NCI-H345 treated with DMSO at 0.1 percent for 48 hours (cell line): ENCODE measurements at regions not wholly inside any gene's neighbourhood (a gene's known extent, or its start where the extent isn't known, plus 50 kb on each side); places are given as distances from the start of the nearest gene placed in this dataset.

Source experiments
- DNase-seq: peaks from one replicate; lab custom pipeline; 2025; ENCODE audit not compliant: unreplicated experiment; lab: John Stamatoyannopoulos, UW

DNA sequence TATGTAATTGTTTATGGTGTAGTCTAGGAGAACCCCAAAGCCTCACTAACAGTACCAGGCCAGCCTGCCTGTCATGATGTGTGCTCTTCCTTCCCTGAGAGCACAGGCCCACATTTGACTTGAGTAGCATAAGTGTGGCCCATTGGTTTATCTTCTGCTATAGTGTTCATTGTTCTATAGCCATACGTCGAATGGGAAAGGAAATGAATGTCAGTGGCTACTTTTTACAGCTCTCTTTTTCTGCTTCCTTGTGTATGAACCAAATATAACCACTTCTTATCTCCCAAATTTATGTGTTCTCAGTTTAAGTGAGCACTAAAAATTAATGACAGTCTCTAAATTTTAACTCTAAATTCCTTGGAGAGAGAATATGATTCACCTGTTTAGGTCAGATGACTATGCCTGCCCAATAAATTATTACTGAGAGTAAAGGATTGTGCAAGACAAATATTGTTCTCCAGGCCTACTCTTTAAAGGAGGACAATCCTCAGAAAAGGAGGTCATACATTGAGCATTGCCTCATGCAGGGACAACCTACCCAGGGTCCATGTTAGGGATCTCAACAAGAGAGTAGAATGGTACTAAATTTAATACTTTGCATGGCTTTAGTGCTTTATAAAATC, 222.9 kb upstream of the ARHGAP20 start:
- DNase-seq, result no peak

DNA sequence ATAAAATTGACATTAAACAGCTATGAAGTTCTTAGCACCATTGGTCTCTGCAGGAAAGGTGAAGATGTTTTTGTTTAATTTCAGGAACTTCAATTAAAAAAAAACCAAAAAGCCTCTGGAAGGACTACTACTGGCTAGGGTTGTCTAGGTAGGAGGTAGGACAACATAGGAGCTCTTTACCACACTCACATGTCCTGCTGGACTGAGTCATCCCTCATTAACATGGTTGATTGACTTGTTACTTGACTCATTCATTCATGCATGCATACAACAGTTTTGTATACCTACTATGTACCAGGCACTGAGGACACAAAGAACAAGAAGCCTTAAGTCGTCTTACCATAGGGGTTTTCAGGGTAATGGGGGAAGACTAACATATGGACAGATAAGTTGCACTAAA, 216.9 kb upstream of the ARHGAP20 start:
- no peak for DNase-seq

DNA sequence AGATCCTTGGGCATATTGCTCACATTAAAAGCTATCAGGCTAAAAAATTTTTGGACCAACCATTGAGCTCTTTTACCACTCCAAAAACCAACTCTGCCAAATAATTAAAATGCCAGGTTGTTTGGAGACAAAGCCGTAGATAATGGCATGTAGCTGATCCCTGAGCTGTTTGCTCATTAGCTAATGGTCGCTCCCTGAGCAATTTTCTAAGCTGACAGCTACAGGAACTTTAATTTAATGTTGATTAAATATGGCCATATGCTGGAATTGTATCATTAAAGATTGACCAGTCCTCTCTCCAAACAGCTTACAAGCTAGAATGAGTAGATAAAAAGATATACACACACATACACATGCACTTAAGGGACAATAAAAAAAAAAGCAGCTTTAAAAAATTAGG, 216.2 kb upstream of the ARHGAP20 start:
- DNase-seq, result no peak

DNA sequence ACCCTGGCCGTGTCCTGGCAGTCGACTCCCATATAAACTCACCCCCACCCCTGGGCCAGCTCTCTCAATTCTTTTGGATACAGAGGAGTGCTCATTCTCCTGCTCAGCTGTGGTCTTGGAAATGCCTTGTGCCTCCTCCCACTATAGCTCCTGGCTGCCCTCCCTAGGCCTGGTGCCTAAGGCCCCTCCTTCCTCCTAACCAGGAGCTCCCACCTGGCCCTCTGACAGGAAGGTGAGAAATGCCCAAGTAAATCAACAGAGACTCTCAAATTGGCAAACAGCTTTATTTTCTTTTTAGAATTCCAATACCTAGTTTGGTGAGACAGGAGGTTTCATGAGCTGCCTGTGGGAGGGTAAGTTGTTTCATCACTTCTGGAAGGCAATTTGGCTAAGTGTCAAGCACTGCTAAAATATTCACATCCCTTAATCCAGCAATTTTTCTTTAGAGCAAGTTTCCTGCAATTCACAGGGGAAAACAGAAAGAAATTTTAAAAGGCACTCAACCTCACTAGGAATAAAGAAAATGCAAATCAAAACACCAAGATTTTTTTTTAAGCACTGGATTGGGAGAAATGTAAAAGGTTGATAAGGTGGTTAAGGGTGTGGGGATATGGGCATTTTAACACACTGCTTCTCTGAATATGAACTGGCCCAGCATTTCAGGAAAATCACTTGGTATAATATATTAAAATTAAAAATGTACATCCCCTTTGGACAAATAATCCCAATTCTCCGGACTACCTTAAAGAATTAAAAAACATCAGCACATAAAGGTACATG, 209.7 kb upstream of the ARHGAP20 start:
- no peak for DNase-seq

DNA sequence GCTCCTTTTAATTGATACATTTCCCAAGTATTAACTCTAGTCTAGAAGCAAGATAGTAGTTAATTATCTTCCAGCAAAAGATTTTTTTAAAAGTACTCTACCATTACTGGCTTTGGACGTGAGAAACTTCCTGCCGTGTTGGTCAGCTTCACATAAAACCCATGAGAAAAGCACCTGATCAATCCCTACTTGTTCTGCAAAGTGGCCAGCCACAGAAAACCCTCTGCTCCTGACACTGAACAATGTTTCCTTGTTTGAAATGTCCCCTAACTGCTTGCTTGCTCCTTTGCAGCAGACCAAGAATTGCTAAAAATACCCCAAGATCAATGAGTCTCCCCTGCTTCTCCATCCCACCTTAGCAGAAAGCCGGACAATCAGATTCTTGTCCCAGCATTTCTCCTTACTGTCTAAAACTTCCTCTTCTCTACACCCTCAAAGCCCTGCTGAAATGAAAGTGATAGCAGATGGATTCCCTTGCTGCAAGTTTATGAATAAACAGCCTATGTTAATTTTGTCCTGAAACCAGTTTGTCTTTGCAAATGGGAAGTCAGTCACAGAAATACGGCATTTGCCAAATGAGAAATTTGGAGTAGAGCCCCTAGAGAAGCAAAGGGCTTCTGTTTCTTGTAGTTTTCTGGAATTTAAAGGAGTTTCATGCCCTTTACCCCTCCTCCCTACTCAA, 207.1 kb upstream of the ARHGAP20 start:
- no peak for DNase-seq

DNA sequence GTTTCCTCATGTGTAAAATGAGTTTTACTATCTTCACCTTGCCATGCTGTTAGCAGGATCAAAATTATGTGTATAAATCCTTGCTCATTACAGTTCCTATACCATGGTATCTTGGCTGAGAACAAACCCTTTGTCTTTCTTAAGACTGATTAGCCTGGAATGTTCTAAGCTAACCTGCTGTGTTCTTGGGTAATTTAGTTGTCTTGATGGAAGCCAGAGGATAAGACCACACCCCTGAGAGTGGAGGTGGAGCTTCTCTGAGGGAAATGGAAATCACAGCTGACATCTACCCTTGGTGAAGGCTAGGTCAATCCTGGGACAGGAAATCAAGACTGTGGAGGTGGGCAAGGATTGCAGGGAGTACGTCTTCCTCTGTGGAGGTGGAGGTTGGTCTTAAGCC, 206.1 kb upstream of the ARHGAP20 start:
- DNase-seq, result no peak

DNA sequence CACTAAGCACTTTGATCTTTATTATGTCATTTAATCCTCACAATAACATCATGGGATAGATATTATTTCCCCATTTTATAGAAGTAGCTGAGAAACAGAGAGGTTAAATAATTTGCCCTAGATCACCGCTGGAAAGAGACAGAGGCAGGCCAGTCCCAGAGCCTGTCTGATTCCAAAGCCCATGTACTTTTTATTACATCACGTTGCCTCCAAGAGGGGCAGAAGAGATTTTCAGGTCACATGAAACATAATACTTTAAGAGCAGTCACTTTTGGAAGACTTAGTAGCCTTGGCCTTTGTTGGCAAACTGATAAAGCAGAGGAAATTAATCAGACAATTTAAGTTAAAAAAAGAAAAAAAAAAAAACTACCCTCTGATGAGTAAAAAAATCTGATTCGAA, 200.2 kb upstream of the ARHGAP20 start:
- DNase-seq, result no peak

DNA sequence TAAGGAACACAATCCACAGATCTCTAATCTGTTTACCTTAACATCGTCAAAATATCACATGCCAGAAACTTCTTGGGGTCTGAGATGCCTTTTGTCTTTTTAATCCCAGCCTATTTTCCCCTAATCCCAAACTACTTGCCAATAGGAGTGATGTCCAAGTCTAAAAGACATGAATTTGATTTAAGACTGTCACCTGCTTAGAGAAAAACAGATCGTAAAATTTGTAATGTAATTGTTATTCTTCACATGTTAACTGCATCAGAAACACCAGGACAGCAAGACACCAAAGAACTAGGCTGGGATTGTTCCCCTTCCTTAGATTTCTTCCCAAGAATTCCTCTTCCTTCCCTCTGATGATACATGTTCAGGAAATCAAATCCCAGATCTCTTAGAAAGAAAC, 198.1 kb upstream of the ARHGAP20 start:
- no peak for DNase-seq

DNA sequence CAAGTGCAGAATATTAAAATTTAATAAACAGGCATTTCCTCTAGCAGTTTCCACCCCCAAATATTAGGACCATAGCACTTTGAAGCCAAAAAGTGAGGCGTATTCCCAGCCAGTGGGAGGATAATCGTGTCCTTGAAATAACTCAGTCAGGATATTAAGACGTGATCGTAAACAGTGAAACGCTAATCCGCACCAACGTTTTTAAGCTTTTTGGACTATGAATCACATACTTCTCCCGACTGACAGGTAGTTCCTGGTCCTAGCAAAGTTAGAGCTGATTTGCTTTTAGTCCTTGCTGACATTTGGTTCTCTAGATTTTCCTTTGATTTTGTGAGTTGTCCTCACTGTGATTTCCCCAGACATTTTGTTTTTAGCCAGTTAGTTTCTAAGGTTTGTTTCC, 197.1 kb upstream of the ARHGAP20 start:
- DNase-seq, result no peak

DNA sequence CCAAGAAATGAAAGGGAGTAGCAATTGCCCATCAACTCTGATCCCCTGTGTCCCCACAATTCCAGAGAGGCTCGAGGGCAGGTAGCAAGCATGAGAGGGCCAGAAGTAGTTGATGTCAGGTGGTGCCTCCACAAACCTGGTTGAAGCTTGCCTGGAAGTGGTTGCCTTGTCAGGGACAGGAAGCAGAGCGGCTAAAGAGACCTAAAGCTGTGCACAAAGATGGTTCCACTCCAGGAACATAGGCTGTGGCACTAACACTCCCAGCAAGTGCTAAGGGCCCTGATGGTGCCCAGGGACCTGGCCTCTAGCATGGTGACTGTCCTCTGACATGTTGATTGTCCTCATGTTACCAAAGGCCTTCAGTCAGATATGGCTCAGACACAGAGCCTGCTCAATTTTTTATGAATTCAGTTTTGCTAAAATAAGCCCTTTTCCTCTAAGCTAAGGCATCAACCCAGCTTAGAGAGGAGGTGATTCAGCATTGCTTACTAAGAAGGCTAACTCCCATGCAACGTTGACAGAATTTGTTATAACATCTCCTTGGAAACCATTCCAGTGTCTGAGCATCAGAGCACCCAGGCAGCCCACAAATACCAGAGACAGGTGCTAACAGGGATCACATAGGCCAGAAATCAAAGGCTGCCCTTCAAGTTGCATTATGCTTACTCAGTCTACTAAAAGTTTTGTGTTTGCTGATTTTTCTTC, 196.3 kb upstream of the ARHGAP20 start:
- DNase-seq, result no peak

DNA sequence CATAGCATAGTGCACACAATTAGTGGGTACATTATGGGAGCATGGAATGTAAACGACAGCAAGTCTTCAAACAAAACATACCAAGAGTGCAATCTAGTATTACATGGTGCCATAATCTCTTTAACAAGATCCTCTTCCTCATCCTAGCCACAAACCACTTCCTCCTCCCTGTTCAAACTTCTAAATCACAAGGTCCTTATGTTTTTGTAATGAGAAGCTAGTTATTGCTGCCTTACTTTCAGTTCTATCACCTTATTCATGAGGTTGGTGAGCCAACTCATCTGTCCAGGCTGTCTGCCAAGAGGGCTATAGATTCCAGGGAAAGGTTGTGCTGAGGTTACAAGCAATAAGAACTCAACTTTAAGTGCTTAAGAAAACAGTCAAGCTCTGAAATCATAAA, 195.4 kb upstream of the ARHGAP20 start:
- no peak for DNase-seq

DNA sequence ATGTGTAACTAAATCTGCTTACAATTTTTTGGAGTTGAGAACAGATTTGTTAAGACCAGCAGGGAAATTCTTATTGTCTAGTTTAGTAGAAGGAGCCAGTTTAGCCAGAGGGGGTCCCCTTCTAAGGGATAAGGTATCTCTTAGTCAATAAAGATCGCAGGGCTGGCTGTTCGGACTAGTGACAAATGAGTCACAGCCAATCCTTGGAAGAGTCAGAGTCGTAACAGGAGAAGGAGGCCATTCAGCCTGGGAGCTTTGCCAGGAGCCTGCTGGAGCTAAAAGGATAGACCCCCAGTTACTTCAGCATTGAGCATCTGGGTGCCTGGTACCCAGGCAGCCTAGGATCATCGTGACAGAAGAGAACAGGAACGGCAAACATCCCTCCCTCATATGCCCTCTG, 191.6 kb upstream of the ARHGAP20 start:
- DNase-seq, result no peak

DNA sequence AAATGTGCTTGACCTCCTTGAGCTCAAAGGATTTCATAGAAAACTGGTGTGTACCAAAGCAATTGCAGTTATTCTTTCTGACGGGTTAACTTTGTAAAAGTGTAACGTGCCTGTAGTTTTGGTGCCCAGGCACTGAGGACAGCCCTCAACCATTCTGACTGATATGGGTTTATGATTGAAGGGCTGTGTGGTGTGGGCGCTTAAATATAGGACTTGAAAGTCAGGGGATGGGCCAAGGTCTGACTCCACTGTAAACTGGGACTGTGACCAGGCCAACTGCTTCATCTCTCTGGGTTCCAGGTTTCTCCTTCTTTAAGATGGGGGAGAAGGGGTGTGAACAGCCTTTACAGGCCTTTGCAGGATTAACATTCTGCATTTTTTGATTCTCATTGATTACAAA, 191.1 kb upstream of the ARHGAP20 start:
- no peak for DNase-seq

DNA sequence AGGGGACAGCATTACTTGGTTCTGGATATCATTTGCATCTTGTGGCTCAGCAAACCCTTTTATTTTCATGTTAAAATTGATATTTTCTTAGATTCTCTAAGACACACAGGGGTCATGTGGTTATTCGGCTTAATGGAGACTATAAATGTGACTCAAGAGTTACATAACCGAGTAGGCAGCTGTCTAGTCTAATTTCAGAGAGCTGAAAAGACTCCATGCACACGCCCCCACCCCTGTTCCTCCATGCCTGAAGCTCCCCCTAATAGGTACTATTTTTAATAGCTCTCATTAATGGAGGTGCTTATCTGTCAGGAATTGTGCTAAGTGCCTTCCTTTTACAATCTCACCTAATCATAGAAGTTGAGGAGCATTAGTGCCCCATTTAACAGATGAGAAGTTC, 189.2 kb upstream of the ARHGAP20 start:
- no peak for DNase-seq

DNA sequence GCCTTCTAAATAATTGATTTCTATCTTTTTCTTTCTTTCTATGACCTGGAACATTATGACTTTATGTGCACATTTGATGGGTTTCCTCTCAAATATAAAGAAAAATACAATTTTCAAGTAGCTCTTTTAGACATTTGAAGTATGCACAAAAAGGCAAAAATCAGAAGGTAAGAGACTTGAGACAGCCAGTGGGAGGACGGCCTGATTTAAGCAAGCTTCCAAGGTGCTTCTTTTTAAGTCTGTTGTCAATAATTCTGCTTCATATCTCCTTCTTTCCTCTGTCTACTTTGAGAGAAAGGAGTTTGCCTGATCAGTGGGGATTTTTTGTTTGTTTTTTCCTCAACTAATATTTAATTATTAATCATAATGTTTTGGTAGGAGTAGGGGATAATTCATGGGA, 188.2 kb upstream of the ARHGAP20 start:
- no peak for DNase-seq

DNA sequence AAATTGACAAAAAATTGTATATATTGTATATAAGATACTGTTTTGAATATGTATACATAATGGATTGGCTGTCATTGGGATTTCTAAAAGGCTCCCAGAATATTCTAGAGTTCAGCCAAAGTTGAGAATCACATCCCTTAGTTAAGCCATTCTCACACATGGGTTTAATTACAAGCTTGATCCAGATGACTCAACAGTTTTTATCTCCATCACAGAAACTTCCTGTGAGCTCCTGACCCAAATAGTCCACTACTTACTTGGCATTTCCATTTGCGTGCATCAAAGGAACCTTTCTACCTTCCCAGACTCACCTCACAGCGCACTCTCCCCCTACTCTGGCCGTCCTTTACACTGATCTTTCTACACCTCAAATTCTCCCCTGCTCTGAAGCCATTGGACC, 184.8 kb upstream of the ARHGAP20 start:
- DNase-seq, result no peak

DNA sequence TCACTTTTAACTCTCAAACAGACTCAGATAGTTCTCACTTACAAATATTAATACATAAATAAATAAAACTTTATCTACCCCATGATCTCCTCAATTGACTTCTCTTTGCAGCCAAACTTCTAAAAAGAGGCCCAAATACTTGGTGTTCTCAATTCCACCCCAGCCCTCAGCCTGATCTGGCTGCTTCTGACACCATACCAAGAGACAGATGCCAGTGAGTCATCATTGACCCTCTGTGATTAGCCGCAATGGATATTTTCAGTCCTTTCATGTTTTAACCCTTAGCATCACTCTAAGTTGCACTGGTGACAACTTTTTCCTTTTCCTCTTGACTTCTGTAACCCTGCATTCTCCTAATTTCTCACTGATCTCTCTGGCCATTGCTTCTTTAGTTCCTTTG, 184.1 kb upstream of the ARHGAP20 start:
- no peak for DNase-seq

DNA sequence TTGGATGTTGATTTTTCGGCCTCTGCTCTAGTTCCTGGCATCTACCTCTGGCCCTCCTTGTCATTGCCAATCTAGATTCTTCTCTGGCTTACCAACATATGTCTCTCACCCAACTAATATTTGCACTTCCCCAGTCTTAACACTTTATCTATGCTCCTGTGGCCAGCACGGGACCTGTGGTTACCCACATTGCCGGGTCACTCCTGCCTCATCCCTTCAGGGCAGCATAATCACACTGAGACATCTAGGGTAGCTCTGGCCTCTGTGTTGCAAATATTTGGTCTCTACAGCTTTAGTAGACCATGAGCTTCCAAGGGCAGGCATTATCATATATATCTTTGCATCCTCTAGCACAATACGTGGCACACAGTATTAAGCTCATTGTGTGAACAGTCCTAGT, 182.0 kb upstream of the ARHGAP20 start:
- no peak for DNase-seq

DNA sequence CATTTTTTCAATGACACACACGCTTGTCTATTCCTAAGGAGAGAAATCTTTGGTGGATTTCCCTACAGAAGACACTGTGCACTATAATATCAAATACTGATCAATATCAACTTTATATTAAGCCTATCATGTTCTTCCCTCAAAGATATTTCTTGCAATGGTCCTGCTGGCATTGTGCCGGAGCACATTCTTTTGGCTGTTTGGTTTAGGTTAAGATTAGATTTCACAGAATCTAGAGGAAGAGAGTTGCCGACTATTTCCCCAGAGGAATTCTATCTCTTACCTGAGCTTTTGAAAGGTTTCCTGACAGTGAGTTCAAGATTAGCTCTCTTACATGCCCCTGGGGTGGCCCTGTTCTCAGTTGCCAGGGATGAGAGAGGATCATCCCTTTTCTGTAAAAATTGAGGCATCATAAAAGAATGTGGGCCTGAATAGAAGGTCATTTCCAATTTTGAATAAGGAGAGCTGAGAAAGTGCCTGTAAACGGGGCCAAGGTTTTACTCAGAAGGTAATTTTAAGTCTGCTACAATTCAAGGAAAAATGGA, 180.6 kb upstream of the ARHGAP20 start:
- no peak for DNase-seq

DNA sequence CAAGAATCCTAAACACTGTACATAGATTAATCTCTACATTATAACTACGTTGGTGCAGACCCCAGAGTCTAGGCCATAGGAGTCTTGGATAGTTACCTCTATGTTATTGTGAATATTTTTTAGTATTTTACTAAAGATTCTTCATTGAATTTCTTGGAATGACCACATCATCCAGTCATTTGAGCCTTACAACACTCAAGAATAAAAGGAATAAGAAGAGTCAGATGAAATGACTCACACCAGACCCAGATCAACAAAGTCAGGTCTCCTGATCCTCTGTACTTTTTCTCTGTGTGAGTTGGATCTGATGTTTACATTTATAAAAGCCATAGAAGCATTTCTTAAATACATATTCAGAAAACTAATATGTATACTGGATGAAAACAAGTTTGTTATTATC, 179.2 kb upstream of the ARHGAP20 start:
- no peak for DNase-seq

DNA sequence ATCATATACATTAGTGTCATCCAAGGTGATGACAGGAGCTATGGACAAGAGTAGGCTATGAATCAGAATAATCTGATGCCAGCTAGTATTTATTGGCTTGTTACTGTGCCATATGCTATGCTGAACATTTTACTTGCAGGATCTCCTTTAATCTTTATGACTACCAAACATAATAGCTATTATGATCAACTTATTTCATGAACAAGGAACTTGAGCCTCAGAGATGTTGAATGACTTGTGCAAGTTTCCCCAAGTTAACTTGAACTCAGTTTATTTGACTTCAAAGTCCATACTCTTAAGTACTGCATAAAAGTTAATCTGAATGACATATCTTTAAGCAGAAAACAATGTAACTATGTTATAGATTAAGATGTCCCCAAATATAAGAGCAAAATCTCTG, 178.8 kb upstream of the ARHGAP20 start:
- no peak for DNase-seq
